ENCODE measurements at regions not wholly inside any gene's neighbourhood (a gene's known extent, or its start where the extent isn't known, plus 50 kb on each side); places are given as distances from the start of the nearest gene placed in this dataset.
"Not testable (repeated sequence)": the region's sequence is repeated elsewhere in the genome, so short reads cannot be mapped to it uniquely, and the experiment has no call there.

- no peak overlapping the region for H3K4me3 ChIP-seq (ENCODE audit: low read depth, low read length)
- no peak for TF ChIP-seq CTCF (IDR thresholded peaks at IDR 0.05; ENCODE audit: low read depth, low read length)
Observed at GRCh38 chr5:82885627-82886389, 191.4 kb downstream of the TMEM167A start.

DNA sequence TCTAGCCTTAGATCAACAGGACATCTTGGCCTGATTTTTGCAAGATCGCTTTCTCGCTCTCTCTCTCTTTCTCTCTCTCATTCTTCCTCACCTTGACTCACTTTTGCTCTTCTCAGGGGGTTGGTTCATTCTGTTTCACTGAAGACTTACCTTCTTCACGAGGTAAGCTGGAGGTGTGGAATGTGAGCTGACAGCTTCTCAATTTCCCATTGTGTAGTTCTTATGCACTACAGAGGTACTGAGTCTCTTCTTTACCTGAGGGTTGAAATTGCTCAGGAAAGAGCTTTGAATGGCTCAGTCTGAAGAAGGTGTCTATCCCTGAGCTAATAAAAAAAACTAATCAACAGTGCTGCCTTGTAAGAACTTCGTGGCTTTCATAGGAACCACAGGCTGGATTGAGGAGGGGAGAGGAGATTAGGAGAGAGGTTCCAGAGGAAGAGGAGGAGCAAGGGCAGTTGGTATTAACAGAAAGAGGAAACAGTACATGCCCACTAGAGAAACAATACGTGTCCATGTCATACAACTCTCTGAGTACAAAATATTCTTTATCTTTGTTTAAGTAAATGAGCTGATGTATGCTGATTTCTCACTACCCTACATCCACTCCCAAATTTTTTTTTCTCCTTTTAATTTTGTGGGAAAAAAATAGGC is 192.2 kb downstream of the TMEM167A start:
- no peak for TF ChIP-seq CTCF (IDR thresholded peaks at IDR 0.05; ENCODE audit: low read depth, low read length)
- H3K4me3 ChIP-seq (ENCODE audit: low read depth, low read length): no peak overlapping the region

DNA sequence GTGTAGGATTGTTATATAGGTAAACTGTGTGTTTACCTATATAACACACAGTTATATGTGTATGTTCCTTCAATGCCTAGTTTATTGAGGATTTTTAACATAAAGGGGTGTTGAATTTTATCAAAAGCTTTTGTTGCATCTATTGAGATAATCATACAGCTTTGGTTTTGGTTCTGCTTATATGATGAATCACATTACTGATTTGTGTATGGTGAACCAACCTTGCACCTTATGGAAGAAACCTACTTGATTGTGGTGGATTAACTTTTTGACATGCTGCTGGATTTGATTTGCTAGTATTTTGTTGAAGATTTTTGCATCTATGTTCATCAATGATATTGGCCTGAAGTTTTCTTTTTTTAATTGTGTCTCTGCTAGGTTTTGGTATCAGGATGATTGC is 194.9 kb downstream of the TMEM167A start:
- TF ChIP-seq CTCF (IDR thresholded peaks at IDR 0.05; ENCODE audit: low read depth, low read length): no peak
- H3K4me3 ChIP-seq (ENCODE audit: low read depth, low read length): no peak overlapping the region

DNA sequence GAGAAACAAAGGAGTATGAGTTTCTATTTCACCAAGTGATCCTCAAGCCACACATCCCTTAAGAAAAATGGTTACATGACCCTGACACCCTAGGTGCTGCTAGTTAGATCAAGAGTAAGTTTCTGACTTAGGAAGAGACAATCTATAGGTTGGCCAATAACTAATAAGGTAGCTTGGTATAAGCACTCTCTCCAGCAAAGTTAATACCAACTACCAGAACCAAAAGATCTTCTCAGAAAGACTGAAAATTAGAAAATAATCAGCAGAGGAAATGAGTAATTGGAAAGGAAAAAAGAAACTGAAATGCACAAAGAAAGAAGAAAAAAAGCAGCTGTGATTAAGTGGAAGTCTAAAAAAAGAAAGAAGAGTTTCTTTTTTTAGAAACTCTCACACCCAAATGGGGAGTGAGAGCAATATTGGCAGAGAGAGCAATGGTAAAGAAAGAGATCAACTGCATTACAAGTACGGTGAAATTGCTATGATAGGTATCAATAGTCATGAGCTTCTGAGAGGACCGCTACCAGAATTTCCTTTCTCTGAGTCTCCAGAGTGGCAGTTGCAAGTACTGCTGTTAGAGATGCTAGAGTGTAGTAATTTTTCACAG is 195.5 kb downstream of the TMEM167A start:
- no peak overlapping the region for H3K4me3 ChIP-seq (ENCODE audit: low read depth, low read length)
- TF ChIP-seq CTCF (IDR thresholded peaks at IDR 0.05; ENCODE audit: low read depth, low read length): no peak

- no peak for TF ChIP-seq CTCF (IDR thresholded peaks at IDR 0.05; ENCODE audit: low read depth, low read length)
- H3K4me3 ChIP-seq (ENCODE audit: low read depth, low read length): no peak overlapping the region
Observed at GRCh38 chr5:82879089-82879488, 198.1 kb downstream of the TMEM167A start.

DNA sequence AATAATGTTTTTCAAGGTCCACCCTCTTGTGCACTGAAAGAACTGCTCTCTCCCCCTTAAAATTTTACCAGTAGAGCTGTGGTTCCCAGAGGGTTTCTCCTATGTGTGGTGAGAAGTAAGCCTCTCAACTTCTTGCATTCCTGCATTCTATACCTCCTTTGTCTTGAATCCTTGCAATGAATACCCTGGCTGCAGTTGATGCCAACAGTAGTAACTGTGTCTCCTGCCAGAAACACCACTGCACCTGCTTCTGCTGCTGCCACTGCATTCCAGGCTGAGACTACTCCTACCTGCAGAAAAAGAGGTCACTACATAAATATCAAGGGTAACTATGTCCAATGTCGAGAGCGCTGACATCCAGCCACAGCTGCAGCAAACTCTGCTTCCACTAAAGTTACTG is 203.7 kb downstream of the TMEM167A start:
- no peak overlapping the region for H3K4me3 ChIP-seq (ENCODE audit: low read depth, low read length)
- TF ChIP-seq CTCF (IDR thresholded peaks at IDR 0.05; ENCODE audit: low read depth, low read length): no peak

GRCh38 chr5:82872321-82873288 is 204.6 kb downstream of the TMEM167A start:
- not testable (repeated sequence) for H3K4me3 ChIP-seq (ENCODE audit: low read depth, low read length)
